Calu3 (cell line): ENCODE measurements at regions not wholly inside any gene's neighbourhood (a gene's known extent, or its start where the extent isn't known, plus 50 kb on each side); places are given as distances from the start of the nearest gene placed in this dataset.

Experiments used
- BruUV-seq: library from RNA; stranded (reverse); fragments of 400-500 nt; replicated peaks from 2 replicates; lab custom pipeline; 2021; lab: Mats Ljungman, UMichigan
- CTCF ChIA-PET: fragments of 300-600 bp; sonication (Branson Sonifier 250); formaldehyde crosslinking; loops from one replicate; lab custom pipeline; 2022; ENCODE audit warnings: antibody characterized with exemption; lab: Charles Lee
- DNase-seq: peaks from one replicate; pipeline ENCODE4 v3.0.0; 2022
- H3K27ac Mint-ChIP-seq: one replicate; pipeline ENCODE4 v1.8.0; 2022; ENCODE audit warnings: mixed read lengths; ENCODE audit not compliant: unreplicated experiment
- H3K27me3 Mint-ChIP-seq: one replicate; pipeline ENCODE4 v1.8.0; 2022; ENCODE audit warnings: mixed read lengths; ENCODE audit not compliant: unreplicated experiment
- H3K36me3 Mint-ChIP-seq: one replicate; pipeline ENCODE4 v1.8.0; 2022; ENCODE audit warnings: mild to moderate bottlenecking, moderate library complexity, mixed read lengths; ENCODE audit not compliant: insufficient read depth, unreplicated experiment
- H3K4me1 Mint-ChIP-seq: one replicate; pipeline ENCODE4 v1.8.0; 2022; ENCODE audit warnings: mild to moderate bottlenecking, low read depth, mixed read lengths; ENCODE audit not compliant: unreplicated experiment
- H3K4me3 Mint-ChIP-seq: one replicate; pipeline ENCODE4 v1.8.0; 2022; ENCODE audit warnings: mild to moderate bottlenecking, low read depth, moderate library complexity, mixed read lengths; ENCODE audit not compliant: unreplicated experiment
- H3K9me3 Mint-ChIP-seq: one replicate; pipeline ENCODE4 v1.8.0; 2022; ENCODE audit warnings: low read depth, mixed read lengths; ENCODE audit not compliant: unreplicated experiment
- intact Hi-C: fragments of 100-400 bp; cut with micrococcal nuclease; formaldehyde crosslinking; loops from one replicate; pipeline ENCODE4 v1.10.0; 2022; ENCODE audit not compliant: unreplicated experiment
- TF ChIP-seq, protein P1 (sequence below): fragments of 200-600 bp; IDR thresholded peaks from one replicate; pipeline ENCODE4 v1.8.0; 2022; ENCODE audit warnings: antibody characterized with exemption; ENCODE audit not compliant: unreplicated experiment

DNA sequence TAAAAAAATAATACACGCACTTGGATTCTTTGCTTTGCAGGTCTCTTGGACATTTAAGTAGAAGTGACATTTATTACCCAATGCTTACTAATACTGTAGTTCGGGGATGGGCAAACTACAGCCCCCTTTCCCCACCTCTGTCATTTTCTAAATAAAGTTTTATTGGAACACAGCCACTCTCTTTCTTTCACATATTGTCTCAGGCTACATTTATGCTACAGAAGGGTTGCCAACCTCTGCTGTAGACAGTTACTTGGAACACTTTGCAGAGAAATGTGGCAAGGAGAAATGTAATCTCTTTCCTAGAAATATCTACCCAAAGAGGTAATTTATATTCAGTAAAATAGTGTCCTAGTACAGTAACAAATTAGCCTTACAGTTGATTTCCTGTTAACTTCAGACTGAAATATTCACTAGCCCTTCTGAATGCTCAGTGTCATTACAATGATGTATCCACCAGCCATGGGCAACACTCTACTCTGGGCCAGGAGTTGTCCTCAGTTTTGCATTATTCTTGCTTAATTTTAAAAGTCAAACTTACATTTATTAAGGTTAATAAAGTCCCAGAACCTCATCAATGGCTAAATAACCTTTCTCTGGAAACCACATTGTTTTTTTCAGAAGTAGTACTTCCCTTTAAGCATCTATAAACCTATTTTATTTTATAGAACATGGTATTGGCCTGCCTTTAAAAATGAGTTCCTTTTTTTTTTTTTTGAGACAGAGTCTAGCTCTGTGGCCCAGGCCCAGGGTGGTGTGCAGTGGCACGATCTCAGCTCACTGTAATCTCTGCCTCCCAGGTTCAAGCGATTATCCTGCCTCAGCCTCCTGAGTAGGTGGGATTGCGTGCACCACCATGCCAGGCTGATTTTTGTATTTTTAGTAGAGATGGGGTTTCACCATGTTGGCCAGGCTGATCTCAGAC is 269.6 kb upstream of the AMIGO2 start:
- no peak for DNase-seq
- CTCF ChIA-PET = no interaction called here
- Mint-ChIP-seq H3K9me3 (no peaks in the 10 kb centered on the region), H3K4me1 (peaks cover 8% of the 10 kb centered on the region), H3K36me3 (no peaks in the 10 kb centered on the region), H3K4me3 (no peak overlapping the region), H3K27me3 (no peaks in the 10 kb centered on the region), H3K27ac (no peak overlapping the region)
- intact Hi-C loops = no loop called here
- BruUV-seq = no TSS peak
- TF ChIP-seq, protein P1, sequence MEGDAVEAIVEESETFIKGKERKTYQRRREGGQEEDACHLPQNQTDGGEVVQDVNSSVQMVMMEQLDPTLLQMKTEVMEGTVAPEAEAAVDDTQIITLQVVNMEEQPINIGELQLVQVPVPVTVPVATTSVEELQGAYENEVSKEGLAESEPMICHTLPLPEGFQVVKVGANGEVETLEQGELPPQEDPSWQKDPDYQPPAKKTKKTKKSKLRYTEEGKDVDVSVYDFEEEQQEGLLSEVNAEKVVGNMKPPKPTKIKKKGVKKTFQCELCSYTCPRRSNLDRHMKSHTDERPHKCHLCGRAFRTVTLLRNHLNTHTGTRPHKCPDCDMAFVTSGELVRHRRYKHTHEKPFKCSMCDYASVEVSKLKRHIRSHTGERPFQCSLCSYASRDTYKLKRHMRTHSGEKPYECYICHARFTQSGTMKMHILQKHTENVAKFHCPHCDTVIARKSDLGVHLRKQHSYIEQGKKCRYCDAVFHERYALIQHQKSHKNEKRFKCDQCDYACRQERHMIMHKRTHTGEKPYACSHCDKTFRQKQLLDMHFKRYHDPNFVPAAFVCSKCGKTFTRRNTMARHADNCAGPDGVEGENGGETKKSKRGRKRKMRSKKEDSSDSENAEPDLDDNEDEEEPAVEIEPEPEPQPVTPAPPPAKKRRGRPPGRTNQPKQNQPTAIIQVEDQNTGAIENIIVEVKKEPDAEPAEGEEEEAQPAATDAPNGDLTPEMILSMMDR = no peak

DNA sequence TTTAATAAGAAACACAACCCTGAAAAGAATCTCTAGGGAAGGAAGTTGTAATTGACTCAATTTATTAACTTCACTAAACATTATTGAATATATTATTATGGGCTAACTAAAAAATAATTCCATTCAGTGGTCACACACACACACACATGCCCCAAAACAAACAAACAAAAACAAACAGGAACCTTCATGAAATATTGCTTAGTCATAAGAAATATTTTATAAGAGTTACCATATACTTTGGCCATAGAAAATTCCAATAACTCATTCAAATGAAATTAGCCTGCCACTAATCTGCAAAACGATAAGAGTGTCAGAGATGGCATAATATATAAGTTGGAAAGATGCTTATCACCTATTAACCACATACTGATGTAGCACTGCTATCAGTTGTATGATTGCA is 268.4 kb upstream of the AMIGO2 start:
- TF ChIP-seq, protein P1 = no peak
- DNase-seq = no peak
- CTCF ChIA-PET = no interaction called here
- intact Hi-C loops = no loop called here
- H3K9me3 Mint-ChIP-seq = no peaks in the 10 kb centered on the region
- H3K4me1 Mint-ChIP-seq = peaks cover 8% of the 10 kb centered on the region
- no peak overlapping the region for H3K4me3 Mint-ChIP-seq
- H3K27ac Mint-ChIP-seq = no peak overlapping the region
- no peaks in the 10 kb centered on the region for H3K36me3 Mint-ChIP-seq
- no peaks in the 10 kb centered on the region for H3K27me3 Mint-ChIP-seq
- BruUV-seq = no TSS peak

DNA sequence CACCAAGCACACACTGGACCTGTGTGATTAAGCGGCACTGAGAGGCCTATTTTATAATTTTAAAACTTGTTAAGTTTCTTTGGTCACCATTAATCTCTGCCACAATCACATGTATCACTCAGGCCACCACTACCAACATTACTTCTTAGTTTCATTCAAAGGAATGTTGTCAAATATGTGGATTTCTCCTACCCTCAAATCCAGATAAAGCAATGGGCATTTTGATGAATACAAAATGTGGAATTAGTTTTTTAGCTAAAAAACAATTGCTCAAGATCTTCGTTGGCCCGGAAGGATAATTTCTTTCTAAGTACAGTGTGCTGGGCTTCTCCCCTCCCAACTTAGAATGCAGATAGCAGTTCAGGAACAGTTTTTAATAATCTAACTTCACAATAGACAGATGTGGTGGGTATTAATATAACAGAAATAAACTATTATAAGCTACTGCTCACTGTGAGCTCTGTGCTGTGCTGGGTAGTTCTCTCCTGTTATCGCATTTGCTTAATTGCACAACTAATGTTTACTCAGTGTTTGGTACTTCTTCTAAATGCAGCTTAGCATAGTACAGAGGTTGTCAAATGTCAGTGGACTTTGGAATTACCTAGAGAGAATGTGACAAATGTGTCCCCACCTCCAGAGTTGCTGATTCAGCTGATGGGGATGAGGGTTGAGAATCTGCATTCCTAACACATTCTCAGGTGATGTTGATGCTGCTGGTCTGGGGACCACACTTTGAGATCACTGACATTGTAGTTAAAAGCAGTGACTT is 266.7 kb upstream of the AMIGO2 start:
- Mint-ChIP-seq H3K27me3 (no peaks in the 10 kb centered on the region), H3K4me1 (peaks cover 8% of the 10 kb centered on the region), H3K27ac (no peak overlapping the region), H3K9me3 (no peaks in the 10 kb centered on the region), H3K36me3 (no peaks in the 10 kb centered on the region), H3K4me3 (no peak overlapping the region)
- intact Hi-C loops = no loop called here
- TF ChIP-seq, protein P1 = no peak
- BruUV-seq = no TSS peak
- no peak for DNase-seq
- CTCF ChIA-PET = no interaction called here

DNA sequence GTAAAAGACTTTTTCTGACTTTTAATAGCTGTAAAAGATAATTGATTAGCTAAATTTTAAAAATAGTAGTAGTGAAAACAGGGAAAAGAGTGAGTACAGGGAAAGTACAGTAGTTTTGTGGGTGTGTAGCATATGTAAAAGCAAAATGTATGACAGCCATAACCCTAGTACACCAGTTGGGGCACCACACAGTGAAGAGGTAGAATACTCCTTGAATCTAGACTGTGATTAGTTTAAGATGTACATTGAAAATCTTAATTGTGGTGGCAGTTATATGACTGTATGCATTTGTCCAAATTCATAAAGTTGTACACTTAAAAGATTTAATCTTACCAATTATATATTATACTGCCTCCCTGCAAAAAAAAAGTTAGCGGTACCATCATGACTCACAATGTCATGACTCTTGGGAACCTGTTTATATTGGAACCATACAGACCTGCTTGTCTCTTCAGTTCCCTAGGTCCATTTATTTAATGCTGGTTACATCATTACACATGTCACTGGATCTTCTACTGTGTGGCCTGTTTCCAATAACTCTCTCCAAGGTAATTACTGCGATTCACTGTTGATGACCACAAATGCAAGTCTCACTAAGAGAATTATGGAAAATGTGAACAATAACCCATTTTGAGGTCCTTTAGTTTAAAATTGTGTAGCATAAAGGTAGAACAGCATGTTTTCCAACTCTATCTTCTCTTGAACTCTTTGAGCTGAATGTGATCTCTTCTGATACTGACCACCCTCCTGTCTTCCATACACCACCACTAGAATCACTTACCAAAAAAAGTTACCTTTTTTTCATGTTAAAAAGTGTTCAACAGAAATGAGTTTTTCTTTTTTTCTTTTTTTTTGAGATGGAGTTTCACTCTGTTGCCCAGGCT is 264.2 kb upstream of the AMIGO2 start:
- H3K27ac Mint-ChIP-seq = no peak overlapping the region
- CTCF ChIA-PET = no interaction called here
- H3K27me3 Mint-ChIP-seq = no peaks in the 10 kb centered on the region
- BruUV-seq = no TSS peak
- H3K4me3 Mint-ChIP-seq = no peak overlapping the region
- intact Hi-C loops = no loop called here
- no peaks in the 10 kb centered on the region for H3K9me3 Mint-ChIP-seq
- no peak for DNase-seq
- H3K36me3 Mint-ChIP-seq = no peaks in the 10 kb centered on the region
- H3K4me1 Mint-ChIP-seq = peaks cover 8% of the 10 kb centered on the region
- TF ChIP-seq, protein P1 = no peak
